HG02840 (cell line): ENCODE measurements at regions not wholly inside any gene's neighbourhood (a gene's known extent, or its start where the extent isn't known, plus 50 kb on each side); places are given as distances from the start of the nearest gene placed in this dataset.

Experiments
- ATAC-seq: cut with Tn5 transposase; IDR thresholded peaks from one replicate; pipeline ENCODE4 v1.9.1; 2021; ENCODE audit warnings: mild to moderate bottlenecking, moderate library complexity, moderate number of reproducible peaks; ENCODE audit not compliant: unreplicated experiment, low FRiP score

DNA sequence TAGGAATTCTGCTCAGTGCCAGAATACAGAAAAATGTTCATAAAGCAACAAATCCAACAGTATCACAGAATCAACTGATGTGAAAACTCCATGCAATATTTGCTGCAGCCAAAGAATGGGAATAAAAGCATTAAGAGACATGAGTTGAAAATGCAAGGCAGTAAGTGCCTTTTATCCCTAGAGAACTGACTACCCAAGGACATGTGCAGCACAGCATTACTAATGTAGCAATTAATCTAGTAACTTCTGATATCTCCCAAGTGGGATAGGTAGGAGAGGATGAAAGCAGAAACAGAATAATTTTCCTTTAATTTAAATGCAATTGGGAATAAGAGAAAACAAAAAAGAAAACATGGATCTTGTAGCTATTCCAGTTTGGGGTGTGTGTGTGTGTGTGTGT is 497.5 kb upstream of the CBLB start:
- ATAC-seq = no peak

- ATAC-seq = no peak
These were observed 498.7 kb upstream of the CBLB start for GRCh38 chr3:106367496-106367895.

DNA sequence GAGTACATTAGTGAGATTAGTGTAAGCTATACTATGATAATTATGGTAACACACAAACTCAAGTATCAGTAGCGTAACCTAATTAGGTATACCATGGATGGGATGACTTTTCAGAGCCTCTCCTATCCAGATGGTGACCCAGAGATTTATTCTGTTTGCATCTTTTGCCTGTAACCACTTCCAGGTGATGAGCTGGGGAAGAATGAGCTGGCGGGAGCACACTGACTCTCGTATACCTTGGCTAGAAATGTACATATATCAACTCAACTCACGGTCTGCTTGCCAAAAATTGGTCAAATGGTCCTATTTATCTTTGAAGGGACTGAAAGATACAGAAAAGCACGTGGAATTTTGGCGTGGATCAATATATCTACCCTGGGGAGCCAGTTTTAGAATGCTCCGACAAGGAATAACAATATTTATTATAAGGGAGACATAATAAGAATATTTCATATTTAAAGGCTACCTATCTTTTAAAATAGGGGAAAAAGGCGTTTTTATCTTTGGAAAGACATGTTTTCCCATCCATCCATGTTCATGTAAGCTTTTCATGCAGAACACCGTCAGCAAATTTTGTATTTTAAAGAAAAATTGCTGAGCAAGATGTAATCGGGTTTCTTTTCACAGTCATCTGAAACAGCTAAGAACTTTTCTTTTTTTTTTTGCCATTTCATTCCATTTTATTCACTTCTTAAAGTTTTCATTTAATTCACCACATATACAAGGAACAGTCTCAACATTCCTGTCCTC is 502.6 kb upstream of the CBLB start:
- no peak for ATAC-seq

- no peak for ATAC-seq
These were observed 503.4 kb upstream of the CBLB start for GRCh38 chr3:106371971-106372805.

DNA sequence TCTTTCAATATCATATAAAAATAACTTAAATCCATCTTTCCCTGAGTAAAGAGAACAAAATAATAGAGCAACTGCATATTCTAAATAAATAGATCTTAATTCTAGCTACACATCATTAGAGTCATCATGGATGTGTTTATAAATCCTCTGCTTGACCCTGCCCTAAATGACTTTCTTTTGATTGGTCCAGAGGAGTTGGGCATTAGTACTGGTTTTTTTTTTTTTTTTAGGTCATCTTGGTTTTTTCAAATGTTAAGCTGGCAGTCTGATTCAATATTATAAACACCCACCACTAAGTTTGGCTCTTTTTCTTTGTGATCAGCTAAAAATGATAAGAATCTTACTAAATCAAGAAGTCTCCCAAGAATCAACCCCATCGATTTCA is 504.0 kb upstream of the CBLB start:
- ATAC-seq = no peak

DNA sequence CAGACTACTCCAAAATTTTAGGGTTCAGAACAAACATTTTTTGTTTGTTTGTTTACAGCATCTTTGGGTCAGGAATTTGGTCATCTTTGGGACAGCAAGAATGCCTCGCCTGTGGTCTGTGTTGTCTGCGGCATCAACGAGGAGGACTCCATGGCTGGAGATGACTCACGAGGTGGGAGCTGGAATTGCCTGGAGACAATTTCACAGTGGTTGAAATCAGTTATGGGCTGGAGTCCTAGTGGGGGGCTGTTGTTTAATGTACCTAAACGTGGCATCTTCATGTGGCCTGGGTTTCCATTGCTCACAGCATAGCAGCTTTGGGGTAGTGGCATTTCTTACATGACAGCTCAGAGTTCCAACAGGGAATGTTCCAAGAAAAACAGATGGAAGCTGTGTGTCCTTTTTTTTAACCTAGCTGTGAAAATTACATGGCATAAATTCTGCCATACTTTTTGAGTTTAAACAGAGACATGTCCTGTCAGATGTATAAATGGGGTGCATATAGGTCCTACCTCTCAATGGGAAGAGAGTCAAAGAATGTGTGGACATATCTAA is 507.3 kb upstream of the CBLB start:
- no peak for ATAC-seq

- ATAC-seq = no peak
These were observed 510.5 kb upstream of the CBLB start for GRCh38 chr3:106379251-106379750.

DNA sequence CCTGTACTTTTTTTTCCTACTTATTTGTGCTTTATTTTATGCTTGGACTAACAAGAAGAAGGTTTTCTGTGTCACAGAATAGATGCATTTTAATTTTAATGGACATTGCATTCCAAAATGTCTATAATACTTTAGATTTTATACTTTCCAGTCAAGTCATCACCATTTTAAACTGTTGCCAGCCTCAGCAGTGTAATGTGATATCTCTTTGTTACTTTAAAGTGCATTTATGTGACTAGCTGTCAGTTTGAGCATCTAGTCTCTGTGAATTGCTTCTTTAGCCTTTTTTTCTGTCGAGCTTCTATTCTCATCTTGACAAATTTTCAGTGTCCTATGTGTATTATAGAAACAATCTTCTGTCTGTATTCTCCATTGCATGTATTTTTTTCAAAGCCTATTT is 511.4 kb upstream of the CBLB start:
- no peak for ATAC-seq

- ATAC-seq = no peak
These were observed 512.6 kb upstream of the CBLB start for GRCh38 chr3:106381286-106381938.

GRCh38 chr3:106381939-106382335 is 513.1 kb upstream of the CBLB start:
- no peak for ATAC-seq

DNA sequence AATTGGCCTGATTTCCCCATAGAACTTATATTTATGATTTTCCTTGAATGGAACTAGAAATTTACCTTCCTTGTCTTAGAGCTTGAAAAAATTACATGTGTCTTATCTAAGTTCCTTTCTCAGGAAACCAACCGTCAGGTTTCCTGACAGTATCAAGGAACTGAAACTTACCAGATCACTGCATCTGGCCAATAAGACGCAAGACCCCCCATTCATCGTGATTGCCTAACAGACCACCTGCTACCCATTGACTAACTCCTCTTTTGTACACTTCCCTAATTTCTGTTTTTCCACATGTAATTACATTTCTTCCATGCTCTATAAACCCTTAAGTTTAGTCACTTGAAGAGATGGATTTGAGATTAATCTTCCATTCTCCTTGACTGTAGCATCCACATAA is 517.2 kb upstream of the CBLB start:
- ATAC-seq = no peak

- no peak for ATAC-seq
These were observed 524.1 kb upstream of the CBLB start for GRCh38 chr3:106392915-106393314.

DNA sequence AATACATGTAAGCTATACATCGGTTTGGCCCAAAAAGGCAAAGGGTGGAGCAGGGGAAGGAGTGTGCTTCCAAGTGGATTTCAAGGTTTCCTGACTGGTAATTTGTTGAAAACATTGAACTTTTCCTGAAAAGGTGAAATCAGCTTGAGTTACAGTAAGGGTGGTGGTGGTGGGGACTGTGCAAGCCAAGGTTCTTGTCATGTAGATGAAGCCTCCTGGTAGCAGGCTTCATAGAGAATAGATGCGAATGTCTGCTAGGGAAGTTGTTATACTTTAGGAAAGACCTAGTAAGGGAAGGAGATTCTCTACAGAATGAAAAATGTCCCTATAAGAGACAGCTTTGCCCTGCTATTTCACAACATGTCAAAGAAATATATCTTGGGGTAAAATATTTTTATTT is 528.2 kb upstream of the CBLB start:
- ATAC-seq = no peak

GRCh38 chr3:106398891-106399600 is 530.2 kb upstream of the CBLB start:
- no peak for ATAC-seq

DNA sequence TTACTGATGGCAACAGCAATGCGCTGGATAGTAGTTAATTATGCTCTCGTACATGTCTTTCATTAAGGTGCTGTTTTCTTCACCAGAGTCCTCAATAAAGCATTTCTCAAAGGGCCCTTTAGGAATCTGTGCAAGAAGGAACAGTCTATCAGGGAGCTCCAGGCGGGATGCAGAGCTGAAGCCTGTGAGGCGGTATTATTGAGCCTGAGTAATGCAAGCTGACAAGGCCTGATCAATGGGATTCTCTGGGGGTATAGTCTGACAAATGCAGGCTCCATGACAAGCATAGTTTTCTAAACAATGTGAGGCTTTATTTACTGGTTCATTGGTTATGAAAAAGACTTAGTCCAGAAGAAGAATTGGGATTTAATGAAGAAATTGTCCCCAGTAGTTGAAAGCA is 530.9 kb upstream of the CBLB start:
- ATAC-seq = no peak

DNA sequence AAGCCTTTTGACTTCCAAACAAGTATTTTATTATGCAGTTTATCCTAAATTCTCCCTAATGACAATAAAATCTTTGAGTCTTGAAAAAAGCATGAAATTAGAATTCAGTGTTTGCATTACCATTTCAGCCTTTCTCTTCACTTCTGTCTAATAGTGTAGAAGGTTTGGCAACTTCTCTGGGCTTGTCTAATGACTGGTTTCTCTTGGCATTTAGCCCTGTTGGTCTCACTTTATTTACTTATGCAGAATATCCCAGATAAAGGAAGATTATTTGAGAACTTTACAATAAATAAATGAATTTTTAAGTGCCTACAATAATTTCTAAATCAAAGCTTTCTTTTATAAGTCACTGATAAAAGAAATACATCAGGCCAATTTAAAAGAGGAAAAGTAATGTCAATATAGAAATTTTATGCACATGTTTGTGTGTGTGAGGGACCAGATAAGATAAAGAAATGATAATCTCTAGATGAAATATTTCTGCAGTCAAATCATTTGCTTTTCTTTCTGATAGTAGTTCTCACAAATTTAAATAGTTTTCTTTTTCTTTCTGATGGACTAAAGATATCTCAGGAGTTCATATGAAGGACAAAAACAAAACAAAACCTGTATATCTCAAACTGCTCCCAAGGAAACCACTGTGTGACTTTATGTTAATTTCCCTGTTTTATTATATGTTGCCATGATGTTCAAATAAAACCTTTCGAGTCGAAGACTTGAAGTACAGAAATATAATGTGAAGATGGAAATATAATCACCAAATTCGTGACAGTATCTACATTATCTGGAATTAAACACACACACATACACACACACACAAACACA is 533.1 kb upstream of the CBLB start:
- no peak for ATAC-seq

GRCh38 chr3:106403371-106404145 is 534.7 kb upstream of the CBLB start:
- ATAC-seq = no peak

DNA sequence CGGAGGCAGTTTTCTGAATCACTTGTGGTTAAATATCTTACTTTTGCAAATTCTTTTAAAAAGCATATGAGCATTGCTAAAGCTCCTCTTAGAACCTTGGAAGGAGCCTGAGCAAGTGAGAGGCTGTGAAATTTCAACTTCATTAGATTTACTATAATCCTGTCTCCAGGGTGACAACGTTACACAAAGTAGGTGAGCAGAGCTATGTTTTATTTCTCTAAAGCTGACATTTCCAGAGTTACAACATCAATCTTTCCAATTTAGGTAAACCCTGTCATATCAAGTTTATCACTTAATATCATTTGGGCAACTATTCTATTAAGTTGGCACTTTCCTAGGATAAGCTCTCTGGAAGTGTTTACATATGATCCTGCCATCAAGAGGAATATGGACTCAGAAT is 544.9 kb upstream of the CBLB start:
- no peak for ATAC-seq

DNA sequence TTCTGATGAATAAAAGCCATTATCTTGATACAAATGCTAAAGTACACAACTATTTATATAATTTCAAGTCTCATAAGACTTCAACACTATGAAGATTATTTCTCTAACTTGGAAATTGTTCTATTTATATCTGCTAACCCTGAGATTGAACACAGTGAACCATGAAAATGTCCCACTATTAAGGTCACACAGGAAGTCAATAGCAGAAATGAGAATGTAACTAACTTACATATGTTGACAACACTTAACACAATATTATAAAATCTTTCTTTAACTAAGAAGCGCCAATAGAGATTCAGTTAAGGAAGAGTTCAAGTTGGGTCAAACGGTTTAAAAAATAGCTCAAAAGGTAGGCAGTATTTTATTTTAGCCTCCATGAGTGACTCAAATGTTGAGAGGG is 551.8 kb upstream of the CBLB start:
- no peak for ATAC-seq
